ENCODE measurements at regions not wholly inside any gene's neighbourhood (a gene's known extent, or its start where the extent isn't known, plus 50 kb on each side); places are given as distances from the start of the nearest gene placed in this dataset.

GRCh38 chr3:80855482-80855881 is 906.0 kb downstream of the GBE1 start:
- no peaks in the 10 kb centered on the region for H3K9me3 ChIP-seq (ENCODE audit: control insufficient read depth, insufficient read depth, low read depth, low read length)
- ChIA-PET CTCF (no interaction called here), POLR2A (no interaction called here)
- in situ Hi-C loops (cut with HindIII; ENCODE audit: low pct_unique_long_range_greater_than_20kb, low sequenced_read_pairs): no loop called here
- H3K27ac ChIP-seq (ENCODE audit: low read length): no peak overlapping the region
- no peaks in the 10 kb centered on the region for H3K36me3 ChIP-seq (ENCODE audit: control insufficient read depth, insufficient read depth, low read length)
- H3K4me3 ChIP-seq (ENCODE audit: low read depth in 2 of 2, low read length in 2 of 2): no peak overlapping the region
- intact Hi-C loops (cut with micrococcal nuclease; ENCODE audit: unreplicated experiment): no loop called here
- no peak for TF ChIP-seq POLR2AphosphoS5 (IDR thresholded peaks at IDR 0.05; ENCODE audit: low read depth, low read length)
- TF ChIP-seq TCF7L2 (IDR thresholded peaks at IDR 0.05; ENCODE audit: low read depth, low read length): no peak
- TF ChIP-seq CTCF (IDR thresholded peaks at IDR 0.05): no peak
- TF ChIP-seq SIN3A (IDR thresholded peaks at IDR 0.05; ENCODE audit: borderline replicate concordance, insufficient read depth, low read depth, low read length): no peak
- TF ChIP-seq REST (IDR thresholded peaks at IDR 0.05; ENCODE audit: insufficient read depth in 1 of 2, low read depth in 2 of 2, low read length in 1 of 2): no peak
- no TSS peak for BruUV-seq (replicated peaks)
- no peaks in the 10 kb centered on the region for H3K4me1 ChIP-seq (ENCODE audit: control insufficient read depth, insufficient read depth, low read length)
- H3K27me3 ChIP-seq (ENCODE audit: control insufficient read depth, insufficient read depth, low read length): no peaks in the 10 kb centered on the region
- no peak for DNase-seq (ENCODE audit: low read depth, low spot score)
- no peak for ATAC-seq

DNA sequence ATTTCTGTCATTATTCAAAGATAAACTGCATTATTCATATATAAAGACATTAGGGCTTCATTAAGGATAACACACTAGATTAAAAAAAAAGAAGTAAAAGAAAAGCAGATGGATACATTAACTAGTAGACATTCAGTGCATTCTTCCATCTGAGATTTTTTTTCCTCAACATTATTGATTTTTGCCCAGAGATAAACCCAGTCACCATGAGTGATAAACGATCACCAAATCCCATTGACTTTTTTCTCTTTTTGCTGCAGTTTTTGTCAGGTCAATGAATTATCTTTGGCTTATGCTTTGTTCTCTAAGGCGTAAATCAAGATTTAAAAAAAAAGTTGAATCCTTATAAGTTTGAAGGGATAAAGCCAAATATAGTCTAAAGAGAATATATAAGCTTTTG is 925.0 kb downstream of the GBE1 start:
- in situ Hi-C loops (cut with HindIII; ENCODE audit: low pct_unique_long_range_greater_than_20kb, low sequenced_read_pairs) (no loop called here), intact Hi-C loops (cut with micrococcal nuclease; ENCODE audit: unreplicated experiment) (no loop called here)
- Histone ChIP-seq H3K4me1 (ENCODE audit: control insufficient read depth, insufficient read depth, low read length) (no peaks in the 10 kb centered on the region), H3K9me3 (ENCODE audit: control insufficient read depth, insufficient read depth, low read depth, low read length) (no peaks in the 10 kb centered on the region), H3K36me3 (ENCODE audit: control insufficient read depth, insufficient read depth, low read length) (no peaks in the 10 kb centered on the region), H3K27ac (ENCODE audit: low read length) (no peak overlapping the region), H3K4me3 (ENCODE audit: low read depth in 2 of 2, low read length in 2 of 2) (no peak overlapping the region), H3K27me3 (ENCODE audit: control insufficient read depth, insufficient read depth, low read length) (no peaks in the 10 kb centered on the region)
- DNase-seq (ENCODE audit: low read depth, low spot score) (no peak), ATAC-seq (no peak)
- ChIA-PET POLR2A (no interaction called here), CTCF (no interaction called here)
- no peak for TF ChIP-seq CTCF (IDR thresholded peaks at IDR 0.05)
- TF ChIP-seq SIN3A (IDR thresholded peaks at IDR 0.05; ENCODE audit: borderline replicate concordance, insufficient read depth, low read depth, low read length): no peak
- no peak for TF ChIP-seq POLR2AphosphoS5 (IDR thresholded peaks at IDR 0.05; ENCODE audit: low read depth, low read length)
- no peak for TF ChIP-seq REST (IDR thresholded peaks at IDR 0.05; ENCODE audit: insufficient read depth in 1 of 2, low read depth in 2 of 2, low read length in 1 of 2)
- BruUV-seq (replicated peaks): no TSS peak

Data from Panc1 (cell line).